ENCODE measurements at regions not wholly inside any gene's neighbourhood (a gene's known extent, or its start where the extent isn't known, plus 50 kb on each side); places are given as distances from the start of the nearest gene placed in this dataset.

DNA sequence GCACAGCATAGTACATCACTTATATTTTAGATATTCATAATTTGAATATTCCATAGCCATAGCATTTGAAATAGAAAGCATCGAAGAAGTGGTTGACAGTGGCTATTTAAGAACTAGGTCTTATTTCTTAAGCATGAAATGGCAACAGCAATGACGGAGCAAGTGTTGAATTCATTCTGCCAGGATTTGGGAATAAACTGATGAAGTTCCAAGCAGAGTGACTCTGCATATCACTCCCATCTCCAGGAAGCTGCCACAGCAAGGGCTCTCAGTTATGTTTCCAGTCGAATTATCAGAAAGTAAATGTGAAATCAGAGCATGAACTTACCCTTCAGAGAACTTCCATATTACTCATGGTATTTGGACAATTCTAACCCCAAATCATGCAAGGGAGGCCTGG, 208.1 kb downstream of the IKZF2 start:
- TF ChIP-seq CTCF (tag by site-specific recombination; IDR thresholded peaks at IDR 0.05) (no peak), ZNF404 (tag by site-specific recombination; IDR thresholded peaks at IDR 0.05) (no peak), ZNF501 (tag by site-specific recombination; IDR thresholded peaks at IDR 0.05) (no peak), ZNF416 (tag by site-specific recombination; IDR thresholded peaks at IDR 0.05) (no peak), ZBTB1 (tag by site-specific recombination; IDR thresholded peaks at IDR 0.05) (no peak)

Data from HEK293 (cell line).